BLaER1 treated with 17β-estradiol and CSF1 and Interleukin-3, amounts not matched to agents 10 nM and 100 nM (cell line): ENCODE measurements at regions not wholly inside any gene's neighbourhood (a gene's known extent, or its start where the extent isn't known, plus 50 kb on each side); places are given as distances from the start of the nearest gene placed in this dataset.

Experiments used
- H3K27ac ChIP-seq, 11 experiments: shearing (Covaris generic); formaldehyde crosslinking; 2 replicates each; pipeline ENCODE4 v1.8.1; 2022
- H3K27me3 ChIP-seq, 11 experiments: shearing (Covaris generic); formaldehyde crosslinking; 2 replicates each; pipeline ENCODE4 v1.8.1; 2022
- H3K36me3 ChIP-seq, 11 experiments: shearing (Covaris generic); formaldehyde crosslinking; 2 replicates each; pipeline ENCODE4 v1.8.1; 2022
- H3K4me1 ChIP-seq, 10 experiments: shearing (Covaris generic); formaldehyde crosslinking; 2 replicates each; pipeline ENCODE4 v1.8.1; 2022
- H3K4me2 ChIP-seq, 11 experiments: shearing (Covaris generic); formaldehyde crosslinking; 2 replicates each; pipeline ENCODE4 v1.8.1; 2022
- H3K4me3 ChIP-seq, 10 experiments: shearing (Covaris generic); formaldehyde crosslinking; 2 replicates each; pipeline ENCODE4 v1.8.1; 2022
- H3K9ac ChIP-seq, 11 experiments: shearing (Covaris generic); formaldehyde crosslinking; 2 replicates each; pipeline ENCODE4 v1.8.1; 2022
- H3K9me3 ChIP-seq, 11 experiments: shearing (Covaris generic); formaldehyde crosslinking; replicated peaks in 1 of 11; 2 replicates each; pipeline ENCODE4 v1.8.1; 2022
- H4K20me1 ChIP-seq, 11 experiments: shearing (Covaris generic); formaldehyde crosslinking; 2 replicates each; pipeline ENCODE4 v1.8.1; 2022
- Cebpa-rat ChIP-seq, 11 experiments: shearing (Covaris generic); IDR thresholded peaks; 2 replicates each; pipeline ENCODE4 v1.8.1; 2022

DNA sequence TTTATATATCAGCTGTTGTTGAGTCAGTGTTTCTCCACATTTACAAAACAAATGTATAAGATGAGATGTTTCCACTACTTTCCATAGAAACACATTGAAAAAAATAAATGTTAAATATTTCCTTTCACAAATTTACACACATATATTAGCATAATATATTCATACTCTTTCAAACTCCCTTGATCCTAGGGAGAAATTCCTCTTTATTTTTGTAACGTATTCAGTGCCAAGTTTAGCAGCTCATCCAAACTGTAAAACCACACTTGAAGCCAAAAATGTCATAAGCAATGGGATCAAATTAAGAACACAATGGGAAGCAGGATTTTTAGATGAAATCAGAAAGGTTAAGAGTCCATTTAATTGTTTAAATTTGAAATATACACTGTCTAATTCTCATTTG lies 381.1 kb upstream of the MAD2L1 start:
- Histone ChIP-seq H3K27me3 (no peaks in the 10 kb centered on the region), H3K4me1 (no peaks in the 10 kb centered on the region), H3K4me2 (no peak overlapping the region), H3K9ac (no peak overlapping the region), H3K4me3 (no peak overlapping the region), H3K36me3 (no peaks in the 10 kb centered on the region), H3K27ac (no peak overlapping the region), H3K9me3 (no peaks in the 10 kb centered on the region), H4K20me1 (no peaks in the 10 kb centered on the region)
- TF ChIP-seq Cebpa-rat (IDR thresholded peaks at IDR 0.05), result no peak

DNA sequence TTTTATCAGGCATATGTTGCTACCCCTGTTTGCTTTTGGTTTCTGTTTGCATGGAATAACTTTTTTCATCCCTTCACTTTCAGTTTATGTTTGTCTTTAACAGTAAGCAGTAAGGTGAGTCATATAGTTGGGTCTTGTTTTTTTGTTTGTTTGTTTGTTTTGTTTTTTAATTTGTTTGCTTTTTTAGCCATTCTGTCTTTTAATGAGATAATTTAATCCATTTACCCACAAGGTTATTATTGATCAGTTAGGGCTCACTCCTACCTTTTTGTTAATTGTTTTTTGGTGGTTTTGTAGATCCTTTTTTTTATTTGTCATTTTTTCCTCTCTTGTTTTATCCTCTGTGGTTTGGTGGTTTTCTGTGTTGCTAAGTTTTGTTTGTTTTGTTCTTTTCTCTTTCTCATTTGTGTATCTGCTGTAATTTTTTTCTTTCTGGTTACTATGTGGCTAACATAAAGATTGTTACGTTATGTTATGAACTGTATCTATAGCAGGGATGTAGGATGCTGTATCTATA lies 379.5 kb upstream of the MAD2L1 start:
- H3K4me1 ChIP-seq, result no peaks in the 10 kb centered on the region
- H3K27me3 ChIP-seq, result no peaks in the 10 kb centered on the region
- no peak overlapping the region for H3K4me3 ChIP-seq
- H3K4me2 ChIP-seq, result peak overlapping the region in 1 of 11 experiments; percentile 35; a peak in 1 of 22 replicates
- H3K27ac ChIP-seq, result no peak overlapping the region
- H3K36me3 ChIP-seq, result no peaks in the 10 kb centered on the region
- no peak overlapping the region for H3K9ac ChIP-seq
- no peaks in the 10 kb centered on the region for H3K9me3 ChIP-seq
- H4K20me1 ChIP-seq, result no peaks in the 10 kb centered on the region
- no peak for TF ChIP-seq Cebpa-rat (IDR thresholded peaks at IDR 0.05)

DNA sequence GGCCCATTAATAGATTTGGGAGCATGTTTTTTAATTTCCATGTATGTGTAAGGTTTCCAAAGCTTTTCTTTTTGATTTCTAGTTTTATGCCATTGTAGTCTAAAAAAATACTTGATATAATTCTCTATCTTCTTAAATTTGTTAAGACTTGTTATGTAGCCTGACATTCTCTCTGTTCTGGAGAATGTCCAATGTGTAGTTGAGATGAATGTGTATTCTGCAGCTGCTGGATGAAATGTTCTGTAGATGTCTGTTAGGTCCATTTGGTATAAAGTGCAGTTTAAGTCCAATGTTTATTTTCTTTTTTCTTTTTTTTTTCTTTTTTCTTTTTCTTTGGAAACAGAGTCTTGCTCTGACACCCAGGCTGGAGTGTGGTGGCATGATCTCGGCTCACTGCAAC lies 378.5 kb upstream of the MAD2L1 start:
- Histone ChIP-seq H3K9ac (no peak overlapping the region), H3K36me3 (no peaks in the 10 kb centered on the region), H3K4me3 (no peak overlapping the region), H3K9me3 (no peaks in the 10 kb centered on the region), H3K27me3 (no peaks in the 10 kb centered on the region), H3K4me2 (no peak overlapping the region), H4K20me1 (no peaks in the 10 kb centered on the region), H3K27ac (no peak overlapping the region), H3K4me1 (no peaks in the 10 kb centered on the region)
- no peak for TF ChIP-seq Cebpa-rat (IDR thresholded peaks at IDR 0.05)

DNA sequence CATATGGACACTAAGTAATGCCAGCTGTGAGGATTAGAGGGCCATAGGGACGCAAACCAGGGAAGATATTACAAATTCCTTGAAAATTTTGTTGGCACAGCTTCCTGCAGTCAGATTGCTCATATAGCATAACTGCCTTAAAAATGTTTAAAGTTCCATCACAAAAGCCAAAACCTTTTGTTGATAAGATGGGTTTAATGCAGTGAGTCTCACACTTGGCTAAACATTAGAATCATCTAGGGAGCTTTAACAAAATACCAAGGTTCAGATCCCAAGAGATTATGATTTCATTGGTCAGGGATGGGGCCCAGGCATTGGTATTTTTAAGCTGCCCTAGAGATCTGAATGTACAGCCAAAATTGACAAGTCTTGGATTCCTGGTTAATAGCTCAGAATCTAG lies 376.5 kb upstream of the MAD2L1 start:
- no peaks in the 10 kb centered on the region for H3K36me3 ChIP-seq
- no peak for TF ChIP-seq Cebpa-rat (IDR thresholded peaks at IDR 0.05)
- no peaks in the 10 kb centered on the region for H3K27me3 ChIP-seq
- no peaks in the 10 kb centered on the region for H3K4me1 ChIP-seq
- H4K20me1 ChIP-seq, result no peaks in the 10 kb centered on the region
- H3K4me3 ChIP-seq, result no peak overlapping the region
- no peak overlapping the region for H3K9ac ChIP-seq
- H3K27ac ChIP-seq, result no peak overlapping the region
- no peak overlapping the region for H3K4me2 ChIP-seq
- H3K9me3 ChIP-seq, result no peaks in the 10 kb centered on the region

DNA sequence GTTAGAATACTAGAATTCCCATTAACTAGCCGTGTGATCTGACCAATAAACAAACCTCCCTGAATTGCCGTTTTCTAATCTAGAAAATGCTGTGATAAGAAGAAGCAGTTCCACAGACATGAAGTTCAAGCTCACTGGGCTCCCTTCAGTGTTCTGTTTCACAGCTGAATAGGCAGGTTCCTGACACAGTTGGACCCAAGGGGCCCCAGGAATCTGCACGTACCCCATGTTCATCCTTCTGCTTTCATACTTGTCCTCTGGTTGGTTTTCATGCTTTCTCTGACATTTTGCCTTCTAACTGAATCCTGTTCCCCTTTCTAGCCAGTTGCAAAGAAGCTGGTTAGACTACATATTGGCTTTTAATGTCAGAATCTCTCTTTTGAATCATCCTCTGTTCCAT lies 374.1 kb upstream of the MAD2L1 start:
- no peak for TF ChIP-seq Cebpa-rat (IDR thresholded peaks at IDR 0.05)
- Histone ChIP-seq H3K4me1 (no peaks in the 10 kb centered on the region), H3K4me2 (no peak overlapping the region), H3K9ac (no peak overlapping the region), H4K20me1 (no peaks in the 10 kb centered on the region), H3K27me3 (no peaks in the 10 kb centered on the region), H3K4me3 (no peak overlapping the region), H3K27ac (no peak overlapping the region), H3K9me3 (no peaks in the 10 kb centered on the region), H3K36me3 (no peaks in the 10 kb centered on the region)

DNA sequence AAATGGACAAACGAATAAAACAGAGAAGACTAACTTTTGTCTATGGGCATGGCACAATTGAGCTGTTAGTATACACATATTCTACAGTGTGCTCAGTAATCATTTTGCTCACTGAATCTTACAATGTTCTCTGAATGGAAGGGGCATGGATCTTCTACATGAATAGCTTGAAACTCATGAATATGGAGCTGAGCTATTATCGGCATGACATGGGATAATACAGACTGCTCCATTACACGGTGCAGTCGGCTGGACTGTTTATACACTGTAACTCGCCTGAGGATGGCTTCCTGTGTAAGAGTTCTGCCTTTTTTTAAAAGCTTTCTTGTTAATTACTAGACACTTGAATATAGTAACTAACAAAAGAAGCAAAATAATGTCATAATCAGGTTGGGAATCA lies 368.5 kb upstream of the MAD2L1 start:
- no peaks in the 10 kb centered on the region for H3K9me3 ChIP-seq
- no peak for TF ChIP-seq Cebpa-rat (IDR thresholded peaks at IDR 0.05)

DNA sequence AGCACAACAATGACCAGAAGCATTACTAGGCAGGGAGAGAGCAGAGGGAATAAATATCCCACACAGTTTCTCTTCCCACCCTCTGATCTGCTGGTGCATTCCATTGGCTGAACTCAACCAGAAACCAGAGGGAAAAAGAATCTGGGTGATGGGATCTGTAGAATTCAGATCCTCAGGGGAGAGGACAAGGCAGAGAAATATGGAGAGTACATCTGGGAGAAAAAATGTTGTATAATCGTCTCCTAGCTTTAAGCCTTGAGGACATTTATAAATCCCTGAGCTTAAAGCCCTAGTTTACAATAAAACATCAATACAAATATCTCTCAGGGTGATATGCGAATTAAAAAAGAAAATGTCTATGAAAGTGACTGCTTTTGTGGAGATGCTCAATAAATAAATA lies 368.1 kb upstream of the MAD2L1 start:
- no peak for TF ChIP-seq Cebpa-rat (IDR thresholded peaks at IDR 0.05)
- Histone ChIP-seq H3K9ac (no peak overlapping the region), H3K9me3 (no peaks in the 10 kb centered on the region), H3K27me3 (no peaks in the 10 kb centered on the region), H4K20me1 (no peaks in the 10 kb centered on the region), H3K4me3 (no peak overlapping the region), H3K4me2 (no peak overlapping the region), H3K36me3 (no peaks in the 10 kb centered on the region), H3K4me1 (no peaks in the 10 kb centered on the region), H3K27ac (no peak overlapping the region)

More for the DNA sequence above, 368.5 kb upstream of the MAD2L1 start:
- no peak overlapping the region for H3K9ac ChIP-seq
- H3K27ac ChIP-seq, result no peak overlapping the region
- no peak overlapping the region for H3K4me3 ChIP-seq
- H3K27me3 ChIP-seq, result no peaks in the 10 kb centered on the region
- no peaks in the 10 kb centered on the region for H4K20me1 ChIP-seq
- no peaks in the 10 kb centered on the region for H3K4me1 ChIP-seq
- H3K4me2 ChIP-seq, result no peak overlapping the region
- no peaks in the 10 kb centered on the region for H3K36me3 ChIP-seq

DNA sequence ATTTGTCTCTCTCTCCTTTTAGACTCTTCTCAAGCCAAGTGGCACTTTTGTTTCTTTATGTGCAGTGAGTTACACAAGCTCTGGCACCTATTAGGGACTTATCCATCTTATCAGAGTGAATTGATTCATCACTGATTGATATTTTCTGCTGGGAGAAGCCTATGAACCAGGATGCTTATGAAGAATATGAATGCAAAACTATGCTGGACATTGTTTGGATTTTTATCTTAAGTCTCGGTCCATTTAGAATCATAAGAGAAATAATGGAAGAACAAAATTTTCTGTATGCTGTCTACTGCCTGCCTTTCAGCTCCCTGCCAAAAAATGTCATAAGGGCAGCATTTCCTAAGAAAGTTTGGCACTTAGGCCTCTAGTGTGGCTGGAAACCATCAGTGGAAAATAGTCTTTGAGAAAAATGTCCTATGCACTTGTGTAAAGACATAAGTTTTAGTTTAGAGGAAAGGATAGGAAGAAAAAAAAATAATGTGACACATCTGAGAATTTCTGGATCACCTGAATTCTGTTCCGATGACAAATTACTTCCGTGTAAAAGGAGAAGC lies 365.7 kb upstream of the MAD2L1 start:
- H3K9me3 ChIP-seq, result no peaks in the 10 kb centered on the region
- no peak for TF ChIP-seq Cebpa-rat (IDR thresholded peaks at IDR 0.05)
- no peaks in the 10 kb centered on the region for H3K27me3 ChIP-seq
- H4K20me1 ChIP-seq, result no peaks in the 10 kb centered on the region
- no peaks in the 10 kb centered on the region for H3K4me1 ChIP-seq
- no peak overlapping the region for H3K4me3 ChIP-seq
- H3K36me3 ChIP-seq, result no peaks in the 10 kb centered on the region
- no peak overlapping the region for H3K9ac ChIP-seq
- no peak overlapping the region for H3K4me2 ChIP-seq
- H3K27ac ChIP-seq, result no peak overlapping the region

DNA sequence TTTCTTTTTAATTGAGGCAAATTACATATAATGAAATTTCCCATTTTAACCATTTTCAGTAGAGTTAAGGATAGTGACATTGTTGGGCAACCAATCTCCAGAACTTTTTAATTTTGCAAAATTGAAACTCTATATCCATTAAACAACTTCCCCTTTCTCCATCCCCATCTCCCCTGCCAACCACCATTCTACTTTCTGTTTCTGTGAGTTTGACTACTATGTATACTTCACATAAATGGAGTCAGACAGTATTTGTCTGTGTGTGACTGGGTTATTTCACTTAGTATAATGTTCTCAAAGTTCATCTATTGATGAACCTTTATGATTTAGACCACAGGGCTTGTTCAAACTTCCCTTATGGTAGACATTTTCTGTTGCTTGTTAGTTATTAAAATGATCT lies 364.5 kb upstream of the MAD2L1 start:
- Histone ChIP-seq H3K4me1 (no peaks in the 10 kb centered on the region), H3K9ac (no peak overlapping the region), H3K4me3 (no peak overlapping the region), H3K27me3 (no peaks in the 10 kb centered on the region), H4K20me1 (no peaks in the 10 kb centered on the region), H3K36me3 (no peaks in the 10 kb centered on the region), H3K9me3 (no peaks in the 10 kb centered on the region), H3K4me2 (no peak overlapping the region), H3K27ac (no peak overlapping the region)
- no peak for TF ChIP-seq Cebpa-rat (IDR thresholded peaks at IDR 0.05)

DNA sequence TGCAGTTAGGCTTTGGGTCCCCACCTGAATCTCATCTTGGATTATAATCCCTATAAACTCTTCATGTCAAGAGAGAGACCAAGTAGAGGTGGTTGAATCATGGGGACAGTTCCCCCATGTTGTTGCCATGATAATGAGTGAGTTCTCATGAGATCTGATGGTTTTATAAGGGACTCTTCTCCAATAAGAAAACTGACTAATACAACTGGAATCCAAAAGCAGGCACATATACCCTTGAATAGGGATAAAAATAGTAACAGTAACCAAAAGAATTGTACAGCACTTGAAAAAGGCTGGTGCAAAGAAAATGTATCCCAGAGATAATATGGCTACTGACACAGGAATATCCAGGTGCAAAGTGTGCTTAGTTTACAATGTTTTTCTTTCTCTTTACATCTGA lies 351.5 kb upstream of the MAD2L1 start:
- H3K4me2 ChIP-seq, result no peak overlapping the region
- no peak for TF ChIP-seq Cebpa-rat (IDR thresholded peaks at IDR 0.05)
- no peak overlapping the region for H3K4me3 ChIP-seq
- no peaks in the 10 kb centered on the region for H4K20me1 ChIP-seq
- H3K27ac ChIP-seq, result no peak overlapping the region
- no peaks in the 10 kb centered on the region for H3K36me3 ChIP-seq
- H3K9me3 ChIP-seq, result peaks cover 0 to 11% (median 6%) of the 10 kb centered on the region in 11 experiments; a peak in 7 of 22 replicates
- H3K9ac ChIP-seq, result no peak overlapping the region
- no peaks in the 10 kb centered on the region for H3K27me3 ChIP-seq
- no peaks in the 10 kb centered on the region for H3K4me1 ChIP-seq
